ENCODE measurements at regions not wholly inside any gene's neighbourhood (a gene's known extent, or its start where the extent isn't known, plus 50 kb on each side); places are given as distances from the start of the nearest gene placed in this dataset.

- H3K9me3 Mint-ChIP-seq, result peaks cover 14% of the 10 kb centered on the region; the same call in 2 of the 3 replicates
- H3F3A ChIP-seq (replicated peaks; ENCODE audit: low read depth), result no peaks in the 10 kb centered on the region
- peaks cover 33% of the 10 kb centered on the region for H4K20me1 ChIP-seq (replicated peaks; ENCODE audit: insufficient read depth)
- H3K4me1 ChIP-seq (ENCODE audit: insufficient read depth), result no peaks in the 10 kb centered on the region
- no peak for TF ChIP-seq CREB1 (CRISPR knock-in tag; IDR thresholded peaks at IDR 0.05; ENCODE audit: low read depth)
- no peak for TF ChIP-seq ZNF331 (CRISPR knock-in tag; IDR thresholded peaks at IDR 0.05; ENCODE audit: low read depth)
- TF ChIP-seq STAT1 (IDR thresholded peaks at IDR 0.05; ENCODE audit: unreplicated experiment), result no peak
- TF ChIP-seq EZH2phosphoT487 (IDR thresholded peaks at IDR 0.05; ENCODE audit: unreplicated experiment), result no peak
- no peak for TF ChIP-seq POLR2AphosphoS5 (IDR thresholded peaks at IDR 0.05; ENCODE audit: low read depth)
- TF ChIP-seq NANOG (IDR thresholded peaks at IDR 0.05; ENCODE audit: borderline replicate concordance), result no peak
- TF ChIP-seq ETS1 (IDR thresholded peaks at IDR 0.05), result no peak
- no peak for TF ChIP-seq EZH2 (IDR thresholded peaks at IDR 0.05; ENCODE audit: low read depth, unreplicated experiment)
- no peak for TF ChIP-seq ZNF114 (CRISPR knock-in tag; IDR thresholded peaks at IDR 0.05)
- no peak for TF ChIP-seq JUNB (IDR thresholded peaks at IDR 0.05; ENCODE audit: unreplicated experiment)
- peaks cover 2% of the 10 kb centered on the region for H3K27me3 Mint-ChIP-seq (ENCODE audit: insufficient read depth, low read depth, poor library complexity)
- no peak overlapping the region for H2AFZ ChIP-seq
- peaks cover 15% of the 10 kb centered on the region for H3K4me1 Mint-ChIP-seq
- no peak for DNase-seq (ENCODE audit: low spot score)
- H3K4me3 ChIP-seq, result no peak overlapping the region
- no peaks in the 10 kb centered on the region for H3K27me3 ChIP-seq (ENCODE audit: insufficient read depth)
- H3K4me2 ChIP-seq, result no peak overlapping the region
- no peaks in the 10 kb centered on the region for H3K9me2 ChIP-seq (ENCODE audit: insufficient read depth)
- H3K27ac Mint-ChIP-seq, result no peak overlapping the region
- H3K36me3 Mint-ChIP-seq (ENCODE audit: low read depth), result peaks cover 34% of the 10 kb centered on the region
- no peak for ATAC-seq
- peaks cover 99% of the 10 kb centered on the region for H3K79me2 ChIP-seq (replicated peaks; ENCODE audit: insufficient read depth)
- H3K4me3 Mint-ChIP-seq, result no peak overlapping the region
- no peaks in the 10 kb centered on the region; the same call in 1 of the 2 replicates for H3K36me3 ChIP-seq (ENCODE audit: insufficient read depth)
- no peak overlapping the region for H3K27ac ChIP-seq (ENCODE audit: low read depth)
Observed at GRCh38 chr3:15851735-15852134, 54.0 kb upstream of the ANKRD28 start.

- Histone ChIP-seq H3F3A (replicated peaks; ENCODE audit: low read depth) (0 out of 2 replicates have a peak, but pooled peaks cover 4% of the 10 kb centered on the region), H3K36me3 (ENCODE audit: insufficient read depth) (no peaks in the 10 kb centered on the region; the same call in 1 of the 2 replicates), H3K27me3 (ENCODE audit: insufficient read depth) (no peaks in the 10 kb centered on the region), H3K79me2 (replicated peaks; ENCODE audit: insufficient read depth) (peaks cover 77% of the 10 kb centered on the region), H3K4me2 (peak overlapping the region; percentile 82), H3K27ac (ENCODE audit: low read depth) (peak overlapping the region; percentile 24; the same call in 1 of the 2 replicates), H3K9me2 (ENCODE audit: insufficient read depth) (no peaks in the 10 kb centered on the region; the same call in 1 of the 2 replicates), H4K20me1 (replicated peaks; ENCODE audit: insufficient read depth) (peaks cover 24% of the 10 kb centered on the region), H3K4me1 (ENCODE audit: insufficient read depth) (peaks cover 20% of the 10 kb centered on the region), H3K4me3 (peak overlapping the region; percentile 65), H2AFZ (no peak overlapping the region)
- H3K4me3 Mint-ChIP-seq, result peak overlapping the region; percentile 89
- H3K4me1 Mint-ChIP-seq, result peaks cover 32% of the 10 kb centered on the region
- ATAC-seq (peak; percentile 73), DNase-seq (ENCODE audit: low spot score) (peak; percentile 86)
- H3K36me3 Mint-ChIP-seq (ENCODE audit: low read depth), result peaks cover 16% of the 10 kb centered on the region
- peak overlapping the region; percentile 31; the same call in 1 of the 2 replicates for H3K27ac Mint-ChIP-seq
- H3K27me3 Mint-ChIP-seq (ENCODE audit: insufficient read depth, low read depth, poor library complexity), result peaks cover 7% of the 10 kb centered on the region
- peaks cover 4% of the 10 kb centered on the region; the same call in 2 of the 3 replicates for H3K9me3 Mint-ChIP-seq
- no peak for TF ChIP-seq CTCF (conservative IDR thresholded peaks at IDR 0.05; ENCODE audit: low read depth in 2 of 2)
- no peak for TF ChIP-seq ZNF114 (CRISPR knock-in tag; IDR thresholded peaks at IDR 0.05)
- no peak for TF ChIP-seq ZNF331 (CRISPR knock-in tag; IDR thresholded peaks at IDR 0.05; ENCODE audit: low read depth)
- TF ChIP-seq ETS1 (IDR thresholded peaks at IDR 0.05), result no peak
- no peak for TF ChIP-seq EZH2 (IDR thresholded peaks at IDR 0.05; ENCODE audit: low read depth, unreplicated experiment)
- TF ChIP-seq POLR2AphosphoS5 (IDR thresholded peaks at IDR 0.05; ENCODE audit: low read depth), result no peak
Observed at GRCh38 chr3:15858547-15859506, 61.0 kb upstream of the ANKRD28 start.
